ENCODE measurements at regions not wholly inside any gene's neighbourhood (a gene's known extent, or its start where the extent isn't known, plus 50 kb on each side); places are given as distances from the start of the nearest gene placed in this dataset.
A peak's percentile ranks its signal among the peaks of the same experiment; 100 is the strongest.
"Not testable (repeated sequence)": the region's sequence is repeated elsewhere in the genome, so short reads cannot be mapped to it uniquely, and the experiment has no call there.

- DNase-seq (ENCODE audit: low read depth, low spot score), result no peak
Observed at GRCh38 chr5:125979636-125980035, 443.6 kb upstream of the GRAMD2B start.

DNA sequence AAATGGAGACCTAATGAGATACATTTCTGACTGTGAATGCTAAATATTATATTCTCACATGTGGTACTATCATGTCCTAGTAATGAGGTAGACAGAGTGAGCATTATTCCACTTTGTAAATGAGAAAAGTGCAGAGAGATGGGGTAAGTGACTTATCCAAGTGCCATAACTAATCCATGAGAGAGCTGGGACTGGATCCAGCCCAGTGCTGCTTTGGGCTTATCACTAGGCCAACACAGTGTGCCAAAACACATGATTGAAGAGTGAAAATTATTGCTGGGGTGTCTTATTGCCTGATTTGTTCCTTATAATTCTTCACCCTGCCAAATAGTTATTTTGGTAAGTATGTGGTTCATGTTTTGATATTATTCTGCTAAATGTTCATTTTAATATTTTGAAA lies 442.2 kb upstream of the GRAMD2B start:
- DNase-seq (ENCODE audit: low read depth, low spot score), result no peak

- no peak for DNase-seq (ENCODE audit: low read depth, low spot score)
Observed at GRCh38 chr5:125987677-125988255, 435.4 kb upstream of the GRAMD2B start.

- no peak for DNase-seq (ENCODE audit: low read depth, low spot score)
Observed at GRCh38 chr5:125992050-125992449, 431.2 kb upstream of the GRAMD2B start.

GRCh38 chr5:125999271-126000030 lies 423.8 kb upstream of the GRAMD2B start:
- DNase-seq (ENCODE audit: low read depth, low spot score), result not testable (repeated sequence)

- DNase-seq (ENCODE audit: low read depth, low spot score), result no peak
Observed at GRCh38 chr5:126000507-126000906, 422.7 kb upstream of the GRAMD2B start.

GRCh38 chr5:126002222-126002897 lies 420.8 kb upstream of the GRAMD2B start:
- peak; percentile 95 for DNase-seq (ENCODE audit: low read depth, low spot score)

DNA sequence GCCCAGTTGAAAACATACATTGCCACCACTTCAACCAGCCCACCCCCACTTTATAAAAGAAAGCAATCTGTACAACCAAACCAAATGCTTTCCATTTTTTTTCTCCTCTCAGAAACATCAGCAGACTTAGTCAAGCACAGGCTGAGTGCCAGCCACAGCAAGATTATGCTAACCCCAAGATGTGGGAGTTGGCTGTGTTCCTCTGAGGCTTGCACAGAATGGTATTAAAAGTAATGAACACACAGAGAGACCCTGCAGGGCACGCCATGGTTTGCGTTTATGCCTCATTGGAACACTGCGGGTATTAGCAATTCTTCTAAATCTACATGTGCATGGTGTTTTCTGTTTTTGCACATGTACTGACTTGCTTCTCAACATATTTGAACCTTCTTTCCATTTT lies 419.9 kb upstream of the GRAMD2B start:
- DNase-seq (ENCODE audit: low read depth, low spot score), result peak; percentile 97

DNA sequence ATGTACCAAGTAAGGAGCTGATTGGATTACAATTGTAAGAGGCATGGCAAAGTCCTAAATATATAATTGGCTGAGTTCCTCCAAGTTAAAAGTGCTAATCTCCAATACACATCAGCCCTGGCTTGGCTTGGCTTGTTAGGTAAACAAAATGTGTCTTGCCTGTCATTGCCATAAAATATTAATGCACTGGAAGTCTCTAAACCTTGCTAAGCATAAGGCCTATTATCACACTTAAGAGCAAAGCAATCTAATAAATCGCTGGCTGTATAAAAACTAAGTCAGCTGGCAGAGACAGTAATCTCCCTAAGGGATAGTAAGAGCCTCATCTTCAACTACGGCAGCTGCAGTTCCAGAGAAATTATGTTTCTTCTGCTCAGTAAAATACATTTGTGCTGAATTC lies 418.6 kb upstream of the GRAMD2B start:
- DNase-seq (ENCODE audit: low read depth, low spot score), result no peak

DNA sequence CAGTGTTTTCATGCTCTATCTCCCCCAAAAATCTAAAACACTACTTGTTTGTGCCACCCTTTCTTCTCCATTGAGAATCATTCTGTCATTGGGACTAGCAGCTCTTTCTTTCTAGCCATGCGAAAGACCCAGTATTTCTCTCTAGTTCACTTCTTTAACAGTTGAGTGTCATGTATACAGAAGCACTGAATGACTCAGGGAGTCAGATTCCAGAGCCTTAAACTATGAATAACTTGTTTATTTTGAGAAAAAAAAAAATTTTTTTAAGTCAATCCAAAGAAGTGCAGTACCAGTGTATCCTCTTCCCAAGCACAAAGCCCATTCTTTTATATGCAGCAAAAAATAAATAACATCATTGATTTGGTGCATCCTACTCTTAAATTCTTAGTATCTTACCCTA lies 415.4 kb upstream of the GRAMD2B start:
- peak; percentile 27 for DNase-seq (ENCODE audit: low read depth, low spot score)

DNA sequence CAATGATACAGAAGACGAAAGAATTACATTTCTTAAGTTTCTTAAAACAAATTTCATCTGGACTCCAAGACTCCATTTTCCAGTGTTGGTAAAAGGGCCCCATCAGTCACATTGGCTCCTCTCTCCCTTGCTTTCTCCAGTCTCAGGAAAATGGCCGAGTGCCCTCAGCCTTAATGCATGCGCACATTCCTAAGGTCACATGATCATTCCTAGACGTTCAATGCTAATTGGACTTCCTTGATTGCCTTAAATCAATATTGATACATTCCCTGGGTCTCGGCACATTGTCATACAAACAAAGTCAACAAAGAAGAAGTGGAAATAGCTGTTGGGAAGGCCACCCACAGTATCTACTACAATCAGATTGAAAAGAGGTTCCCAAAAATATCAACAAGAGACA lies 413.6 kb upstream of the GRAMD2B start:
- DNase-seq (ENCODE audit: low read depth, low spot score), result no peak

GRCh38 chr5:126011526-126011925 lies 411.7 kb upstream of the GRAMD2B start:
- DNase-seq (ENCODE audit: low read depth, low spot score), result not testable (repeated sequence)

DNA sequence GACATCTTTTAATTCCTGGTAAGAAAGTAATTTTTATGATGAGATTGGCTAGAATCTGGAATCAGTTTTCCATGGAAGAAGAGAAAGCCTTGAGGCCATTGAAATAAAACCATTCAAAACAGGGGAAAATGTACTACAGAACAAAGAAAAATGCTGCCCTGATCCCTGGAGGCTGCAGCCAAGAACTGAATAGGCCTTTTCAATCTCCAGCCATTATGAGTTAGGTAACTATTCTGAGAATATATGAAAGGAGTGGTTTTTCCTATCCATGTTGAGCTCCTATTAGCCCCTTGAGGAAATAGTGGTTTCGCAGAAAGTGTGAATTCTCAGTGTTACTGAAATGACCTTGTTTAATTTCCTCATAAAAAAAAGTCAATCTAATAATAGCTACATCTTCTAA lies 408.5 kb upstream of the GRAMD2B start:
- DNase-seq (ENCODE audit: low read depth, low spot score), result peak; percentile 24

DNA sequence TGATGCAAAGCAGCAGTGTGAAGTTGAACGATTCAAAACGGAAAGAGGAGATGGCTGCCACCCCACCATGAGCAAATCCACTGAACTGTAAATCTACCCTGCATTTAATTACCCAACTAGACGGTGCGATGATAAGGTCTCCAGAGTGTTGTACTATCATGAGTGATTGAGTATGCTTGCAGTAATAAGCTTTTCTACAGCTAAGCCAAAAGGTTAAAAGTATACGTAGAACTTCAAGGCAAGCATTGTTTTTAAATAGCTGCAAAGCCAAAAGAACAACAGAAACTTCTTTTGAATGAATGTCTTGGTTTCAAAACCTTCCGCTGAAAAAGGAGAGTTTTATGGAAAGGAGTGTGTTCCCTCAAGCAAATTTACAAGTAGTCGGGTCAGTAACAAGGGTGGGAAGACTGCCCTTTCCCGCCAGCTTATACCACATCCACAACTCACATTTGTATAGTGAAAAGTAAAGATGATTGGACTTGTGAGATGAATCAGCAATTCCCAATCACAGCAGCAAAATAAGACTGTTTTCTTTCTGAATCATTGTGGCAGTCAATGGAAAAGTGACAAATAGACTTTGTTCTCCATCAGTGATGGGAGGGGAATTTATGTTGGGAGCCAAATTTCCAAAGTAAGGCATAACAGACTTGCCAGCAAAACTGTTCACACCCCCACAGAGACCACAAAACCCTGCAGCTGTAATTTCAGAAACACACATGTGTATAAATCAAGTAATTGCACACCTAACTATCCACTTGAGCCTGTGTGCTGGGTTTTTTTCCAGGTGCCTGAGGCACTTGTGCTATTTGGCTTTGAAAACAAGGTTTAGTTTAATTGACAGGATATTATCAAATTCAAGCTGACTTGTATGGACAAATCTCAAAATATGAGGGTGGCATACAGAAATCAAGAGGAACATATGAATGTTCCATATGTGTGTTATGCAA lies 407.7 kb upstream of the GRAMD2B start:
- peak; percentile 84 for DNase-seq (ENCODE audit: low read depth, low spot score)

DNA sequence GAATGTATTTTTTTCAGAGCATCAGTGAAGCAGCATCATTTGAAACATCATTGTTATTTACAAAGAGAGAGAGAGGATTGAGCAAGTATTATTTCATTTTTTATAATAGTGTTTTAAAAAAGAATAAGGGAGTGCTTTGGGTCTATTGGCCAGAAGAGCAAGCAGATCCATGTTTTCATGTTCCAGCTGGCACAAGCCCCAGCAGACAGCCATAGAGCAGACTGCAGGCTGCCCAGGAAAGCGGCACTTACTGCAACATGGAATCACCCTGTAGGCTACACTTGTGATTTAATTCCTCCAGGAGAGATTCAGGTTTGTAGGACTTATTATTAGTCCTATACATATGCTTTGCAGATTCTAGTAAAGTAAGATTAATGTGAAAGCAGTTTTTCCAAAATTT lies 407.0 kb upstream of the GRAMD2B start:
- DNase-seq (ENCODE audit: low read depth, low spot score), result peak; percentile 53

DNA sequence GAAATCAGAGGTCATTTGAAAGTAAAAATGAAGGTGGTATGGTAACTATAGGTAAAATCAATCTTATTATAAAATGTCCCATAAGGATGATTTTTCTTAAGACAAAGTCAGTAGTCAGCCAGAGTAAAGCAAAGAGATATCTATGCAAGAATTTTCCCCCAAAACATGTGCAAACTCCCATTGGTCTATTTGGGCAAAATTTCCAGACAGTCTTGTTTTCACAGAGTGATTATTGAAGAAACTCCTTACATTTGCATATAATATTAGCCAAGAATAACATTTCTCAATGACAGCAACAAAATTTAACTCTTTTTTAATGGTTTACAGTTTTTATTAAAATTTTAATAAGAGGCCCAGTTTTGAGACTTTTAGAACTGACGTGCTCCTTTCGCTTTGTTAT lies 406.1 kb upstream of the GRAMD2B start:
- DNase-seq (ENCODE audit: low read depth, low spot score), result no peak

DNA sequence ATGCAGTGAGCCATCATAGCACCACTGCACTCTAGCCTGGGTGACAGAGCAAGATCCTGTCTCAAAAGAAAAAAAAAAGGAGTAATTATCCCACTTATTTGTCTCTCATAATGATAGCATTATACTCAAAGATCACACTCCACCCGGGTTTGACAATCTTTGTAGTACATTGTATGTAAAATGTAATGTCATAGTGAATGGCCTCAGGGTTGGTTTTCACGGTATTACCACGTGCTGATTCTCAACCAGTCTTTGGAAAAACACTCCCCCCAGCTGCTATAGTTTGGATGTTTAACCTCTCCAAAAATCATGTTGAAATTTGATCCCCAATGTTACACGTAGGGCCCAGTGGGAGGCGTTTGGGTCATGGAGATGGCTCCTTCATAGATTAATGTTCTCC lies 402.4 kb upstream of the GRAMD2B start:
- DNase-seq (ENCODE audit: low read depth, low spot score), result no peak

DNA sequence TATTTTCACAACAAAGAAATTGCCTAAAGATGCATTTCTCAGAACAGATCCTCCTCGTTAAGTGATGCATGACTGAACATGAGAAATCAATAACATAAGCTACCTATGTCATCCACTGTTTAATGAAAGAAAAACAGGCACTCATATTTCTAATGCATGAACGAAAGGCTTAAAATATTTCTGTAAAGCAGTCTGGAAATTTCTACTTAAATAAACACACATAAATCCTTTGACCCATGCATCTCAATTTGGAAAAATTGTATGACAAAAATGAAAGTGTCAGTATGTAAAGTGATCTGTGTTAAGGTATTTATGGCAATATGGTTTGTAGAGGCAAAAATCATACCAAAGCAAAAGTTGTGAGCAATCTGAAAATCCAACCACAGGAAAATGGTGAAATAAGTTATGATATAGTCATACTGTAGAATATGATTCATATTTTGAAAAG lies 399.2 kb upstream of the GRAMD2B start:
- no peak for DNase-seq (ENCODE audit: low read depth, low spot score)

- no peak for DNase-seq (ENCODE audit: low read depth, low spot score)
Observed at GRCh38 chr5:126027149-126027548, 396.1 kb upstream of the GRAMD2B start.

DNA sequence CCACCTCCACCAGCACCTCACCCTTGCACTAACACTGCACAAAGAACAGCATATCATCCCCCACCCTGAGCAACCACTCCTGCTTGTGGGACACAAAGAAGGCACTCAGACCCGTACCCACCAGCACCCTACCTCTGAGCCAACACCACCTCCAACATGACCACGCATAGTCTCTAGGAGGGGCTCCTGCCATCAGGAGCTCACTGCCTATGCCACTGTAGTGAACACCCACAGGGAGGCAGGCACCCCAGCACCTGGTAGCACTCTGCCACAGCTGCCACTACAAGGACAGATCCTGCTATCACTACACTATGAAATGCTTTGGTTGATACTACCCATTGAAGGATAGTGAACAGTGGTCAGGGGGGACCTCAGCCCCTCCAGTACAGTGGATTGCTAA lies 395.6 kb upstream of the GRAMD2B start:
- no peak for DNase-seq (ENCODE audit: low read depth, low spot score)

DNA sequence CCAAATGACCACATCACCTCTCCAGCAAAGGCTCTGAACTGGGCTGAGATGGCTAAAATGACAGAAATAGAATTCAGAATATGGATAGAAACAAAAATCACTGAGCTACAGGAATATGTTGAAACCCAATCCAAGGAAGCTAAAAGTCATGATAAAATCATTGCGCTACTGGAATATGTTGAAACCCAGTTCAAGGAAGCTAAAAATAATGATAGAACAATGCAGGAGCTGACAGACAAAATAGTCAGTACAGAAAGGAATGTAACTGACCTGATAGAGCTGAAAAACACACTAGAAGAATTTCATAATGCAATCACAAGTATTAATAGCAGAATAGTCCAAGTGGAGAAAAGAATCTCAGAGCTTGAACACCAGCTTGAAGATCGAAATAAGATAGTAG lies 394.9 kb upstream of the GRAMD2B start:
- no peak for DNase-seq (ENCODE audit: low read depth, low spot score)

GRCh38 chr5:126029282-126029681 lies 393.9 kb upstream of the GRAMD2B start:
- DNase-seq (ENCODE audit: low read depth, low spot score), result not testable (repeated sequence)
